NB4 (cell line): ENCODE measurements at regions not wholly inside any gene's neighbourhood (a gene's known extent, or its start where the extent isn't known, plus 50 kb on each side); places are given as distances from the start of the nearest gene placed in this dataset.

Source experiments
- CTCF ChIP-seq: IDR thresholded peaks from one replicate; pipeline ENCODE4 v1.5.1; 2012; ENCODE audit warnings: low read depth, low read length
- MYC ChIP-seq: IDR thresholded peaks from 2 replicates; pipeline ENCODE4 v1.6.1; 2011; ENCODE audit warnings: low read depth, low read length
- POLR2A ChIP-seq: IDR thresholded peaks from 2 replicates; pipeline ENCODE4 v1.6.1; 2011; ENCODE audit warnings: mild to moderate bottlenecking; ENCODE audit not compliant: insufficient read length; ENCODE audit errors: extremely low read depth

- TF ChIP-seq CTCF (no peak), POLR2A (no peak), MYC (no peak)
These were observed 100.5 kb upstream of the RGMA start for GRCh38 chr15:93189561-93189960.
